DOHH2 (cell line): ENCODE measurements at regions not wholly inside any gene's neighbourhood (a gene's known extent, or its start where the extent isn't known, plus 50 kb on each side); places are given as distances from the start of the nearest gene placed in this dataset.

Source experiments
- H3F3A ChIP-seq: fragments of 200-600 bp; sonication (generic), shearing (Covaris generic); 2 replicates; pipeline ENCODE4 v1.6.0; 2016; ENCODE audit warnings: antibody characterized with exemption, mild to moderate bottlenecking; ENCODE audit not compliant: control insufficient read depth, insufficient read depth
- H3K27ac ChIP-seq: fragments of 200-600 bp; sonication (generic); 2 replicates; pipeline ENCODE4 v1.5.1; 2014; ENCODE audit warnings: low read depth, mild to moderate bottlenecking, low read length, moderate library complexity
- H3K27me3 ChIP-seq: fragments of 200-600 bp; sonication (generic); 2 replicates; pipeline ENCODE4 v1.6.1; 2014; ENCODE audit warnings: mild to moderate bottlenecking, low read length, mixed read lengths; ENCODE audit not compliant: control insufficient read depth
- H3K36me3 ChIP-seq: fragments of 200-600 bp; sonication (generic); 2 replicates; pipeline ENCODE4 v1.6.1; 2014; ENCODE audit warnings: mild to moderate bottlenecking, low read length, moderate library complexity, mixed read lengths; ENCODE audit not compliant: control insufficient read depth
- H3K4me1 ChIP-seq: fragments of 200-600 bp; sonication (generic); 2 replicates; pipeline ENCODE4 v1.6.1; 2014; ENCODE audit warnings: mild to moderate bottlenecking, low read length, mixed read lengths; ENCODE audit not compliant: control insufficient read depth
- H3K4me2 ChIP-seq: fragments of 200-600 bp; sonication (generic); 2 replicates; pipeline ENCODE4 v1.6.0; 2014; ENCODE audit warnings: mild to moderate bottlenecking, low read length, moderate library complexity
- H3K4me3 ChIP-seq: fragments of 200-600 bp; sonication (generic); 2 replicates; pipeline ENCODE4 v1.5.1; 2014; ENCODE audit warnings: mild to moderate bottlenecking, low read length, mixed read lengths
- H3K79me2 ChIP-seq: fragments of 200-600 bp; sonication (generic); 2 replicates; pipeline ENCODE4 v1.6.1; 2014; ENCODE audit warnings: mild to moderate bottlenecking, low read length, mixed read lengths; ENCODE audit not compliant: control insufficient read depth
- H3K9me2 ChIP-seq: fragments of 200-600 bp; sonication (generic); replicated peaks from 2 replicates; pipeline ENCODE4 v1.6.1; 2014; ENCODE audit warnings: mild to moderate bottlenecking, low read length, mixed read lengths; ENCODE audit not compliant: control insufficient read depth
- H3K9me3 ChIP-seq: fragments of 200-600 bp; sonication (generic); 2 replicates; pipeline ENCODE4 v1.6.1; 2014; ENCODE audit warnings: antibody characterized with exemption, low read length, mixed read lengths; ENCODE audit not compliant: control insufficient read depth, insufficient read depth
- H4K20me1 ChIP-seq: fragments of 200-600 bp; sonication (generic); 2 replicates; pipeline ENCODE4 v1.6.0; 2014; ENCODE audit warnings: low read depth, mild to moderate bottlenecking, antibody characterized with exemption, low read length, moderate library complexity; ENCODE audit not compliant: control insufficient read depth, insufficient read depth
- EZH2phosphoT487 ChIP-seq: fragments of 200-600 bp; sonication (generic); IDR thresholded peaks from 2 replicates; pipeline ENCODE4 v1.6.1; 2017; ENCODE audit warnings: borderline replicate concordance, mild to moderate bottlenecking, antibody characterized with exemption, low read length, moderate library complexity, mixed read lengths
- TF ChIP-seq, protein P1 (sequence below): fragments of 200-600 bp; sonication (generic); IDR thresholded peaks from one replicate; pipeline ENCODE4 v1.5.1; 2014; ENCODE audit warnings: antibody characterized with exemption, mild to moderate bottlenecking, low read depth, low read length; ENCODE audit not compliant: poor library complexity, severe bottlenecking

DNA sequence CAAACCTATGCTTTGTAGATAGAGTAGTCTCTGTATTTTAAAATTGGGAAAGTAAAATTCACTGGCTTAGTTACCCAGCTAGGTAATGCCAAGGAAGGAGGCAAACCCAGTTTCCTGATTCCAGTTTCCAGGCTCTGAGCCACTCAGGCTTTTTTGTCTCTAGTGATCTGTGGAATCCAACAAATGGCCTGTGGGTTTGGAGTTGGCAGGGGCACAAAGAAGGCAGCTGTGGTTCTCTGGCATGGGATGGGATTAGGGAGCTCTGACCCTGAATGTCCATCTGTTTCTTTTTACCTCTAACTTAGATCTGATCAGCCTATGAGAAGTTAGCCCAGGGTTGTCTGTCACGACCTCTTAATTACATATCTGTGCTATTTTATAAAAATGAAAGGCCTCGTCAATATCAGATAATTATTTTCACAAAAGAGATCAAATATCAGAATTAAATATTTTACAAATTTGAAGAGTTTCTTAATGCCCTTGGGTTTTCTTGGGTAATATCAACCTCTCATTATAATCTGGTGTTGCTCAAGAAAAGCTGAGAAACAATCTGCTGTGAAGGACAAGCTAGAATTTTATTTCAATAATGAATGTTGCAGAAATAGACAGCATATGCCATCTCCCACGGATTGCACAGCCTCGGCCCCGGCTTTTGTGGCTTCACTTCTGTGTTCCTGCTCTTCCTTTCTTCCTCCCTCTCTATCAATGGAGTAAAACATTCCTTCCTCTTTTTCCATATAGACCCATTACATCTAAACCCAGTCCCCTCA is 63.7 kb upstream of the DAZL start:
- Histone ChIP-seq H3K9me3 (no peaks in the 10 kb centered on the region), H3K27ac (no peak overlapping the region), H4K20me1 (no peaks in the 10 kb centered on the region), H3K27me3 (peaks cover 5% of the 10 kb centered on the region; the same call in 1 of the 2 replicates), H3K79me2 (no peaks in the 10 kb centered on the region), H3K4me3 (no peak overlapping the region), H3F3A (no peaks in the 10 kb centered on the region), H3K4me1 (no peaks in the 10 kb centered on the region), H3K4me2 (no peak overlapping the region), H3K36me3 (no peaks in the 10 kb centered on the region), H3K9me2 (no peaks in the 10 kb centered on the region)
- TF ChIP-seq EZH2phosphoT487, result no peak
- TF ChIP-seq, protein P1, sequence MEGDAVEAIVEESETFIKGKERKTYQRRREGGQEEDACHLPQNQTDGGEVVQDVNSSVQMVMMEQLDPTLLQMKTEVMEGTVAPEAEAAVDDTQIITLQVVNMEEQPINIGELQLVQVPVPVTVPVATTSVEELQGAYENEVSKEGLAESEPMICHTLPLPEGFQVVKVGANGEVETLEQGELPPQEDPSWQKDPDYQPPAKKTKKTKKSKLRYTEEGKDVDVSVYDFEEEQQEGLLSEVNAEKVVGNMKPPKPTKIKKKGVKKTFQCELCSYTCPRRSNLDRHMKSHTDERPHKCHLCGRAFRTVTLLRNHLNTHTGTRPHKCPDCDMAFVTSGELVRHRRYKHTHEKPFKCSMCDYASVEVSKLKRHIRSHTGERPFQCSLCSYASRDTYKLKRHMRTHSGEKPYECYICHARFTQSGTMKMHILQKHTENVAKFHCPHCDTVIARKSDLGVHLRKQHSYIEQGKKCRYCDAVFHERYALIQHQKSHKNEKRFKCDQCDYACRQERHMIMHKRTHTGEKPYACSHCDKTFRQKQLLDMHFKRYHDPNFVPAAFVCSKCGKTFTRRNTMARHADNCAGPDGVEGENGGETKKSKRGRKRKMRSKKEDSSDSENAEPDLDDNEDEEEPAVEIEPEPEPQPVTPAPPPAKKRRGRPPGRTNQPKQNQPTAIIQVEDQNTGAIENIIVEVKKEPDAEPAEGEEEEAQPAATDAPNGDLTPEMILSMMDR, result no peak

DNA sequence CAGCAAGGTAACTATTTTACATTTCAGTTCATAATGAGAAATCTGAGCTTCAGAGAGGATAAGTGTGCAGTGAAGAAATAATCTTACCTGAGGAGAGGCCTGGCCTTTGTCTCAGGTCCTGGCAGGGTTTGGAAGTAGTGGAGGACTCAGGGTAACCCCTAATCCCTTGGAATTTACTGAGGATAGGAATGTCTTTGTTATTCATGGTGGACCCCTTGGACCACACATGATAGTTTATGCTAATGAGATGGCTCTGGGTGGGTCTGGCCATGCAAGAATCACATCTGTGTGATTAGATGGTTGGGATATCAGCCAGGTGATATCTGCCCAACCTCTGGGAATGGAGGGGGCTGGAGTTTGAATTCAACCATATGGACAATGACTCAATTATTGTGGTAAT is 65.0 kb upstream of the DAZL start:
- Histone ChIP-seq H3K79me2 (no peaks in the 10 kb centered on the region), H3K9me3 (peaks cover 1% of the 10 kb centered on the region; the same call in 1 of the 2 replicates), H3F3A (no peaks in the 10 kb centered on the region), H3K4me1 (no peaks in the 10 kb centered on the region), H3K4me2 (no peak overlapping the region), H3K27me3 (no peaks in the 10 kb centered on the region), H4K20me1 (no peaks in the 10 kb centered on the region), H3K36me3 (no peaks in the 10 kb centered on the region), H3K4me3 (no peak overlapping the region), H3K27ac (no peak overlapping the region), H3K9me2 (no peaks in the 10 kb centered on the region)
- no peak for TF ChIP-seq EZH2phosphoT487
- TF ChIP-seq, protein P1, result no peak

DNA sequence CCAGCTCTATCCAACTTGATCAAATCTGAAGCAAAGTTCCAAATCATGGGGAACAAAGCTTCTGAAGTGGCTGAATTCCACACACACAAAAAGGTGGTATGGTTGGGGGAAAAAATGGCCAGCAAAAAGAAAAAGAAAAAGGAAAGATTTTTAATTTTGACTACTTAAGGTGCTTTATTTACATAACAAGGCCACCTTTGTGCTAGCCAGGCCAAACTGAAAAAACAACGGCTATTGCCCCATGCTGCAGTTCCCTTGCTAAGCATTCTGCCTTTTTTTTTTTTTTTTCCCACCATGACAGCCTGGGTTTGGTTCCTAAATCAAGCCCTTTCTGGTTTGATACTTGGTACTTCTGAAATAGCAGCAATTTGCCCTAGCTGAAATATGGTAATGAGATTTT is 66.5 kb upstream of the DAZL start:
- no peak overlapping the region for H3K27ac ChIP-seq
- H3K27me3 ChIP-seq, result no peaks in the 10 kb centered on the region

More for the DNA sequence above, 66.5 kb upstream of the DAZL start:
- Histone ChIP-seq H3K9me3 (peaks cover 13% of the 10 kb centered on the region; the same call in 1 of the 2 replicates), H3K4me2 (no peak overlapping the region), H3K79me2 (no peaks in the 10 kb centered on the region), H3F3A (no peaks in the 10 kb centered on the region), H4K20me1 (no peaks in the 10 kb centered on the region), H3K4me1 (no peaks in the 10 kb centered on the region), H3K9me2 (no peaks in the 10 kb centered on the region), H3K36me3 (no peaks in the 10 kb centered on the region), H3K4me3 (no peak overlapping the region)
- no peak for TF ChIP-seq EZH2phosphoT487
- TF ChIP-seq, protein P1, result no peak
